HUES6 (cell line): ENCODE measurements at regions not wholly inside any gene's neighbourhood (a gene's known extent, or its start where the extent isn't known, plus 50 kb on each side); places are given as distances from the start of the nearest gene placed in this dataset.

ENCODE experiments used
- H3K27ac ChIP-seq: 2 replicates; pipeline ENCODE4 v1.7.0; 2013; ENCODE audit warnings: low read depth, mild to moderate bottlenecking, low read length, inconsistent platforms
- H3K27me3 ChIP-seq: 2 replicates; pipeline ENCODE4 v1.6.1; 2013; ENCODE audit warnings: low read length; ENCODE audit not compliant: control insufficient read depth, insufficient read depth
- H3K36me3 ChIP-seq: 2 replicates; pipeline ENCODE4 v1.6.1; 2013; ENCODE audit warnings: low read length; ENCODE audit not compliant: control insufficient read depth, insufficient read depth
- H3K4me1 ChIP-seq: 2 replicates; pipeline ENCODE4 v1.6.1; 2013; ENCODE audit warnings: low read length; ENCODE audit not compliant: control insufficient read depth, insufficient read depth
- H3K4me3 ChIP-seq: 2 replicates; pipeline ENCODE4 v1.5.1; 2013; ENCODE audit warnings: low read depth, low read length
- H3K9ac ChIP-seq: one replicate; pipeline ENCODE4 v1.6.1; 2013; ENCODE audit warnings: mild to moderate bottlenecking, low read length
- H3K9me3 ChIP-seq: 2 replicates; pipeline ENCODE4 v1.6.1; 2013; ENCODE audit warnings: low read depth, low read length; ENCODE audit not compliant: control insufficient read depth, insufficient read depth

GRCh38 chr10:21272643-21273399 lies 252.7 kb downstream of the SKIDA1 start:
- Histone ChIP-seq H3K36me3 (peaks cover 27% of the 10 kb centered on the region), H3K27me3 (no peaks in the 10 kb centered on the region), H3K9me3 (peaks cover 14% of the 10 kb centered on the region), H3K27ac (no peak overlapping the region), H3K4me3 (no peak overlapping the region), H3K4me1 (no peaks in the 10 kb centered on the region), H3K9ac (no peak overlapping the region)

GRCh38 chr10:21270976-21271375 lies 254.5 kb downstream of the SKIDA1 start:
- no peak overlapping the region for H3K9ac ChIP-seq
- H3K27me3 ChIP-seq = no peaks in the 10 kb centered on the region
- no peak overlapping the region for H3K4me3 ChIP-seq
- H3K9me3 ChIP-seq = peaks cover 14% of the 10 kb centered on the region
- H3K27ac ChIP-seq = no peak overlapping the region
- H3K4me1 ChIP-seq = no peaks in the 10 kb centered on the region
- H3K36me3 ChIP-seq = peaks cover 25% of the 10 kb centered on the region

- no peak overlapping the region for H3K4me3 ChIP-seq
- H3K9me3 ChIP-seq = peaks cover 7% of the 10 kb centered on the region; the same call in 1 of the 2 replicates
- H3K27me3 ChIP-seq = no peaks in the 10 kb centered on the region
- H3K9ac ChIP-seq = no peak overlapping the region
- H3K4me1 ChIP-seq = no peaks in the 10 kb centered on the region
- H3K36me3 ChIP-seq = peaks cover 19% of the 10 kb centered on the region
- H3K27ac ChIP-seq = no peak overlapping the region
These were observed 256.2 kb downstream of the SKIDA1 start for GRCh38 chr10:21269289-21269688.

- H3K4me3 ChIP-seq = no peak overlapping the region
- H3K4me1 ChIP-seq = peaks cover 7% of the 10 kb centered on the region
- no peak overlapping the region for H3K9ac ChIP-seq
- H3K27ac ChIP-seq = no peak overlapping the region
- H3K27me3 ChIP-seq = no peaks in the 10 kb centered on the region
- no peaks in the 10 kb centered on the region for H3K9me3 ChIP-seq
- H3K36me3 ChIP-seq = peaks cover 5% of the 10 kb centered on the region
These were observed 259.9 kb downstream of the SKIDA1 start for GRCh38 chr10:21265622-21266021.

- peaks cover 8% of the 10 kb centered on the region for H3K36me3 ChIP-seq
- no peak overlapping the region for H3K4me3 ChIP-seq
- H3K27me3 ChIP-seq = no peaks in the 10 kb centered on the region
- H3K4me1 ChIP-seq = peaks cover 11% of the 10 kb centered on the region
- no peaks in the 10 kb centered on the region for H3K9me3 ChIP-seq
- H3K9ac ChIP-seq = no peak overlapping the region
- no peak overlapping the region for H3K27ac ChIP-seq
These were observed 261.2 kb downstream of the SKIDA1 start for GRCh38 chr10:21264271-21264670.

GRCh38 chr10:21263839-21264238 lies 261.6 kb downstream of the SKIDA1 start:
- Histone ChIP-seq H3K9me3 (no peaks in the 10 kb centered on the region), H3K4me3 (no peak overlapping the region), H3K27ac (no peak overlapping the region), H3K4me1 (peaks cover 11% of the 10 kb centered on the region), H3K27me3 (no peaks in the 10 kb centered on the region), H3K36me3 (peaks cover 8% of the 10 kb centered on the region), H3K9ac (no peak overlapping the region)

- no peaks in the 10 kb centered on the region for H3K27me3 ChIP-seq
- peaks cover 11% of the 10 kb centered on the region for H3K4me1 ChIP-seq
- no peak overlapping the region for H3K4me3 ChIP-seq
- H3K36me3 ChIP-seq = peaks cover 8% of the 10 kb centered on the region
- H3K27ac ChIP-seq = no peak overlapping the region
- H3K9ac ChIP-seq = no peak overlapping the region
- no peaks in the 10 kb centered on the region for H3K9me3 ChIP-seq
These were observed 262.1 kb downstream of the SKIDA1 start for GRCh38 chr10:21263263-21263803.

- Histone ChIP-seq H3K4me3 (no peak overlapping the region), H3K36me3 (0 out of 2 replicates have a peak, but pooled peaks cover 3% of the 10 kb centered on the region), H3K9me3 (no peaks in the 10 kb centered on the region), H3K9ac (no peak overlapping the region), H3K4me1 (peaks cover 11% of the 10 kb centered on the region), H3K27me3 (no peaks in the 10 kb centered on the region), H3K27ac (no peak overlapping the region)
These were observed 263.6 kb downstream of the SKIDA1 start for GRCh38 chr10:21261842-21262294.

- H3K9me3 ChIP-seq = no peaks in the 10 kb centered on the region
- no peaks in the 10 kb centered on the region for H3K27me3 ChIP-seq
- 0 out of 2 replicates have a peak, but pooled peaks cover 3% of the 10 kb centered on the region for H3K36me3 ChIP-seq
- no peak overlapping the region for H3K27ac ChIP-seq
- peaks cover 11% of the 10 kb centered on the region for H3K4me1 ChIP-seq
- H3K9ac ChIP-seq = no peak overlapping the region
- no peak overlapping the region for H3K4me3 ChIP-seq
These were observed 264.9 kb downstream of the SKIDA1 start for GRCh38 chr10:21260506-21261149.

- no peak overlapping the region for H3K9ac ChIP-seq
- H3K9me3 ChIP-seq = no peaks in the 10 kb centered on the region
- H3K27ac ChIP-seq = no peak overlapping the region
- H3K36me3 ChIP-seq = 0 out of 2 replicates have a peak, but pooled peaks cover 3% of the 10 kb centered on the region
- peaks cover 11% of the 10 kb centered on the region for H3K4me1 ChIP-seq
- no peak overlapping the region for H3K4me3 ChIP-seq
- no peaks in the 10 kb centered on the region for H3K27me3 ChIP-seq
These were observed 265.4 kb downstream of the SKIDA1 start for GRCh38 chr10:21260066-21260465.

- Histone ChIP-seq H3K27me3 (no peaks in the 10 kb centered on the region), H3K27ac (no peak overlapping the region), H3K4me1 (peaks cover 11% of the 10 kb centered on the region), H3K9ac (no peak overlapping the region), H3K4me3 (no peak overlapping the region), H3K9me3 (no peaks in the 10 kb centered on the region), H3K36me3 (0 out of 2 replicates have a peak, but pooled peaks cover 3% of the 10 kb centered on the region)
These were observed 267.6 kb downstream of the SKIDA1 start for GRCh38 chr10:21257919-21258318.
